ENCODE measurements at regions not wholly inside any gene's neighbourhood (a gene's known extent, or its start where the extent isn't known, plus 50 kb on each side); places are given as distances from the start of the nearest gene placed in this dataset.
"Not testable (repeated sequence)": the region's sequence is repeated elsewhere in the genome, so short reads cannot be mapped to it uniquely, and the experiment has no call there.

- ChIA-PET CTCF (no interaction called here), POLR2A (no interaction called here)
- no peak for DNase-seq (ENCODE audit: extremely low spot score)
- TF ChIP-seq, protein P1, sequence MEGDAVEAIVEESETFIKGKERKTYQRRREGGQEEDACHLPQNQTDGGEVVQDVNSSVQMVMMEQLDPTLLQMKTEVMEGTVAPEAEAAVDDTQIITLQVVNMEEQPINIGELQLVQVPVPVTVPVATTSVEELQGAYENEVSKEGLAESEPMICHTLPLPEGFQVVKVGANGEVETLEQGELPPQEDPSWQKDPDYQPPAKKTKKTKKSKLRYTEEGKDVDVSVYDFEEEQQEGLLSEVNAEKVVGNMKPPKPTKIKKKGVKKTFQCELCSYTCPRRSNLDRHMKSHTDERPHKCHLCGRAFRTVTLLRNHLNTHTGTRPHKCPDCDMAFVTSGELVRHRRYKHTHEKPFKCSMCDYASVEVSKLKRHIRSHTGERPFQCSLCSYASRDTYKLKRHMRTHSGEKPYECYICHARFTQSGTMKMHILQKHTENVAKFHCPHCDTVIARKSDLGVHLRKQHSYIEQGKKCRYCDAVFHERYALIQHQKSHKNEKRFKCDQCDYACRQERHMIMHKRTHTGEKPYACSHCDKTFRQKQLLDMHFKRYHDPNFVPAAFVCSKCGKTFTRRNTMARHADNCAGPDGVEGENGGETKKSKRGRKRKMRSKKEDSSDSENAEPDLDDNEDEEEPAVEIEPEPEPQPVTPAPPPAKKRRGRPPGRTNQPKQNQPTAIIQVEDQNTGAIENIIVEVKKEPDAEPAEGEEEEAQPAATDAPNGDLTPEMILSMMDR (IDR thresholded peaks at IDR 0.05; ENCODE audit: control extremely low read depth, extremely low read depth, low read depth, missing control alignments) = no peak
Observed at GRCh38 chr3:162597226-162597625, 1100.6 kb downstream of the OTOL1 start.

- CTCF ChIA-PET = interaction anchor here (0.7 to 1.3 kb wide), 2 partner anchors 391 to 600 kb away, joined by 3 read pairs; no protein-coding TSS in a partner anchor
Observed at GRCh38 chr3:162598500-162598899, 1101.9 kb downstream of the OTOL1 start.

GRCh38 chr3:162599742-162600141 is 1103.1 kb downstream of the OTOL1 start:
- POLR2A ChIA-PET; CTCF ChIA-PET; DNase-seq (ENCODE audit: extremely low spot score): not testable (repeated sequence)

More at GRCh38 chr3:162598500-162598899, 1101.9 kb downstream of the OTOL1 start:
- DNase-seq (ENCODE audit: extremely low spot score); POLR2A ChIA-PET: not testable (repeated sequence)

DNA sequence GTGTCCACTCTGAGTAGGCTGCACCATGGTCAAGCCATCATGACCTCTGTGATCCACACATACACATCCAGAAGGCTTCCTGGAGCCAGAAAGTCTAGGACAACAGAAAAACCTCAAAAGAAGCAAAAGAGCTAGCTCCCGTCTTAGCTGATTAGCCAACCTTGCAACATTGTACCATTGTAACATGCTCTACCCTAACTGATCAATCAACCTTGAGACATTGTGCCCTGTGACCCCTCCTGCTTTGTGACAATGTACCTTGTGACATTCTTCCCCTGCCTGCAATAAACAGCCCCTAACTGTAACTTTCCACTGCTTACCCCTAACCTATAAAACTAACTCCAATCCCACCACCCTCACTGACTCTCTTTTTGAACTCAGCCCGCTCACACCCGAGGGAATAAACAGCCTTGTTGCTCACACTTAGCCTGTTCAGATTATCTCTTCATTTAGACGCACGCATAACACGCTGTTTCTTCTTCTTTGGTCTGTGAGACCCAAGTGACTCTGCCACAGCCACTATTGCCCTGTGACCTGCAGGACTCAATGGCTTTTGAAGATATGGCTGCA is 1104.6 kb downstream of the OTOL1 start:
- POLR2A ChIA-PET = no interaction called here
- CTCF ChIA-PET = no interaction called here
- no peak for DNase-seq (ENCODE audit: extremely low spot score)
- TF ChIP-seq, protein P1 (IDR thresholded peaks at IDR 0.05; ENCODE audit: control extremely low read depth, extremely low read depth, low read depth, missing control alignments) = no peak

- ChIA-PET POLR2A (no interaction called here), CTCF (no interaction called here)
- TF ChIP-seq, protein P1 (IDR thresholded peaks at IDR 0.05; ENCODE audit: control extremely low read depth, extremely low read depth, low read depth, missing control alignments) = no peak
- no peak for DNase-seq (ENCODE audit: extremely low spot score)
Observed at GRCh38 chr3:162602619-162603018, 1106.0 kb downstream of the OTOL1 start.

GRCh38 chr3:162605651-162606204 is 1109.1 kb downstream of the OTOL1 start:
- ChIA-PET CTCF (no interaction called here), POLR2A (no interaction called here)
- TF ChIP-seq, protein P1 (IDR thresholded peaks at IDR 0.05; ENCODE audit: control extremely low read depth, extremely low read depth, low read depth, missing control alignments) = no peak
- DNase-seq (ENCODE audit: extremely low spot score) = no peak

- TF ChIP-seq, protein P1 (IDR thresholded peaks at IDR 0.05; ENCODE audit: control extremely low read depth, extremely low read depth, low read depth, missing control alignments) = no peak
- no peak for DNase-seq (ENCODE audit: extremely low spot score)
- CTCF ChIA-PET = no interaction called here
- POLR2A ChIA-PET = no interaction called here
Observed at GRCh38 chr3:162610261-162610660, 1113.7 kb downstream of the OTOL1 start.

DNA sequence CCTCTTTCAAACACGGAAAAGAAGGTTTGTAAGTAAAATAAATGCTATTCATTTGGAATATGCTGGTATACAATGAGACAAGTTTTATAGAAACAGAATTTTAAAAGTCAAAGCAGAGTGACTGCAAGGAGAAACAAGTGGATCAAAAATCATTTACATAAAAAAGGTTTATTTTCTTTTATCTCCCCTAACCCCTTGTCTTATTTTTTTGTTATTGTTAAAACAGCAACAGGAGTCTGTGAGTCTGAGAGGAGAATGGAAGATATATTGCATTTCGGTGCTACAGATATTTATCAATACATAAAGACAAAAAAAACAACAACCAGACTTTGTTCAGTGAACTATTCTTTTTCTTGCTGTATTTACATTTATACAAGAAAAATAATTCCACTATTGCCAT is 1116.4 kb downstream of the OTOL1 start:
- no peak for DNase-seq (ENCODE audit: extremely low spot score)
- TF ChIP-seq, protein P1 (IDR thresholded peaks at IDR 0.05; ENCODE audit: control extremely low read depth, extremely low read depth, low read depth, missing control alignments) = no peak
- CTCF ChIA-PET = no interaction called here
- POLR2A ChIA-PET = no interaction called here
